K562 (cell line): ENCODE measurements at regions not wholly inside any gene's neighbourhood (a gene's known extent, or its start where the extent isn't known, plus 50 kb on each side); places are given as distances from the start of the nearest gene placed in this dataset.

Source experiments
- ATAC-seq: fragments of 200-7000 bp; cut with Tn5 transposase; 3 replicates; pipeline ENCODE4 v1.9.1; 2020; ENCODE audit warnings: moderate library complexity
- BruUV-seq: library from RNA; stranded (reverse); fragments of 400-500 nt; replicated peaks from 2 replicates; lab custom pipeline; 2021; lab: Mats Ljungman, UMichigan
- CTCF ChIA-PET: fragments of 300-600 bp; formaldehyde crosslinking; extraction: SDS; loops from one replicate; lab custom pipeline; 2021; ENCODE audit warnings: low intra/inter-chr PET ratio; lab: Yijun Ruan, JAX
- POLR2A ChIA-PET: fragments of 300-600, 350-650 bp; sonication (Branson Sonifier 250); formaldehyde crosslinking; extraction: SDS; loops from one replicate; lab custom pipeline; 2021; ENCODE audit warnings: antibody characterized with exemption, inconsistent platforms; lab: Yijun Ruan, JAX
- DNase-seq, 4 experiments: peaks; one replicate each; pipeline versions ENCODE4 v3.0.0 to v3.0.0-alpha.2; 2011 to 2018; ENCODE audit warnings: low spot score in 3 of 4, mixed read lengths in 3 of 4; ENCODE audit errors: extremely low read depth in 1 of 4
- FAIRE-seq: peaks from 2 replicates; lab custom pipeline; 2011; peaks lifted over from hg19 to GRCh38; lab: Jason Lieb, UNC
- H2AFZ ChIP-seq: 2 replicates; pipeline ENCODE4 v1.6.0; 2011; ENCODE audit warnings: low read depth, low read length, control low read depth, inconsistent platforms
- H3K27ac ChIP-seq: fragments of 200-600 bp; 3 replicates; pipeline ENCODE4 v1.8.0; 2011; ENCODE audit warnings: low read depth, mild to moderate bottlenecking, control low read depth, inconsistent platforms, low read length, moderate library complexity, mixed read lengths; ENCODE audit errors: extremely low read depth
- H3K27me3 ChIP-seq, 2 experiments: fragments of 300-600 bp in 1 of 2; 2 replicates in 1 of 2; 3 replicates in 1 of 2; pipeline versions ENCODE4 v1.6.0 to v1.8.0; 2011; ENCODE audit warnings: inconsistent platforms in 2 of 2, low read length in 2 of 2, mild to moderate bottlenecking in 1 of 2, mixed read lengths in 1 of 2, moderate library complexity in 1 of 2; ENCODE audit not compliant: control insufficient read depth in 2 of 2, insufficient read depth in 2 of 2
- H3K36me3 ChIP-seq: fragments of 300-600 bp; 3 replicates; pipeline ENCODE4 v1.8.0; 2011; ENCODE audit warnings: mild to moderate bottlenecking, low read length, inconsistent platforms; ENCODE audit not compliant: control insufficient read depth, insufficient read depth
- H3K4me1 ChIP-seq, 2 experiments: fragments of 200-600 bp in 1 of 2; replicated peaks in 1 of 2; 2 replicates in 1 of 2; 3 replicates in 1 of 2; pipeline versions ENCODE4 v1.5.1 to v1.8.0; 2011; ENCODE audit warnings: inconsistent platforms in 2 of 2, low read length in 2 of 2, mild to moderate bottlenecking in 1 of 2, mixed read lengths in 1 of 2, moderate library complexity in 1 of 2; ENCODE audit not compliant: control insufficient read depth in 2 of 2, insufficient read depth in 2 of 2
- H3K4me2 ChIP-seq: 2 replicates; pipeline ENCODE4 v1.6.1; 2011; ENCODE audit warnings: low read length, control low read depth, inconsistent platforms, mixed read lengths; ENCODE audit not compliant: insufficient read depth
- H3K4me3 ChIP-seq: fragments of 200-600 bp; sonication (generic), shearing (Covaris generic); 2 replicates; pipeline ENCODE4 v1.5.1; 2016; ENCODE audit warnings: control low read depth, inconsistent platforms
- H3K79me2 ChIP-seq: fragments of 200-600 bp; 3 replicates; pipeline ENCODE4 v1.8.0; 2011; ENCODE audit warnings: low read length, inconsistent platforms; ENCODE audit not compliant: control insufficient read depth, insufficient read depth
- H3K9ac ChIP-seq, 2 experiments: 2 replicates each; pipeline versions ENCODE4 v1.6.0 to v1.6.1; 2011; ENCODE audit warnings: low read depth in 2 of 2, low read length in 2 of 2, control low read depth in 1 of 2, inconsistent platforms in 1 of 2, mild to moderate bottlenecking in 1 of 2, mixed read lengths in 1 of 2; ENCODE audit not compliant: insufficient read depth in 1 of 2
- H3K9me1 ChIP-seq: one replicate; pipeline ENCODE4 v1.6.0; 2011; ENCODE audit warnings: inconsistent platforms, mild to moderate bottlenecking, low read length, moderate library complexity; ENCODE audit not compliant: control insufficient read depth, insufficient read depth
- H3K9me3 ChIP-seq: replicated peaks from 2 replicates; pipeline ENCODE4 v1.5.1; 2011; ENCODE audit warnings: low read depth, low read length, inconsistent platforms; ENCODE audit not compliant: control insufficient read depth, insufficient read depth
- H4K20me1 ChIP-seq: replicated peaks from 2 replicates; pipeline ENCODE4 v1.6.1; 2011; ENCODE audit warnings: low read length, inconsistent platforms, mixed read lengths; ENCODE audit not compliant: control insufficient read depth, insufficient read depth
- CBFA2T2 ChIP-seq: fragments of 450-650 bp; conservative IDR thresholded peaks from 2 replicates; pipeline ENCODE4 v1.6.1; 2017; ENCODE audit warnings: mild to moderate bottlenecking
- CBX3 ChIP-seq, 2 experiments: IDR thresholded peaks; 1 replicate in 1 of 2; 2 replicates in 1 of 2; pipeline ENCODE4 v1.6.1; 2012; ENCODE audit warnings: inconsistent platforms in 2 of 2, low read length in 2 of 2, borderline replicate concordance in 1 of 2, control low read depth in 1 of 2
- DIDO1 ChIP-seq: fragments of 450-650 bp; IDR thresholded peaks from 2 replicates; pipeline ENCODE4 v1.6.1; 2016; ENCODE audit warnings: low read depth, missing biosample characterization, missing genetic modification characterization
- FOXA1 ChIP-seq: fragments of 450-650 bp; IDR thresholded peaks from 2 replicates; pipeline ENCODE4 v1.6.1; 2016; ENCODE audit warnings: mild to moderate bottlenecking, borderline replicate concordance
- GABPB1 ChIP-seq: sonication (generic); formaldehyde crosslinking; IDR thresholded peaks from 2 replicates; pipeline ENCODE4 v1.8.0; 2022; ENCODE audit warnings: mild to moderate bottlenecking, missing genetic modification reagents
- GATA2 ChIP-seq: sonication (generic); formaldehyde crosslinking; IDR thresholded peaks from 2 replicates; pipeline ENCODE4 v1.4.0; 2020; ENCODE audit warnings: mild to moderate bottlenecking, missing genetic modification reagents
- HEY1 ChIP-seq: fragments of 250-450 bp; sonication (Bioruptor Pico); IDR thresholded peaks from 2 replicates; pipeline ENCODE4 v1.5.0; 2020; ENCODE audit warnings: mild to moderate bottlenecking, moderate library complexity, borderline replicate concordance
- HSF4 ChIP-seq: fragments of 250-450 bp; sonication (Bioruptor Pico); IDR thresholded peaks from 2 replicates; pipeline ENCODE4 v2.1.2; 2022; ENCODE audit warnings: mild to moderate bottlenecking, moderate library complexity, borderline replicate concordance
- JUN ChIP-seq, 2 experiments: sonication (generic) in 1 of 2; formaldehyde crosslinking in 1 of 2; IDR thresholded peaks; 2 replicates each; pipeline versions ENCODE4 v1.6.1 to v1.8.0; 2012 to 2022; ENCODE audit warnings: borderline replicate concordance in 2 of 2, mild to moderate bottlenecking in 2 of 2, improper control_type of control experiment in 1 of 2, low read depth in 1 of 2, low read length in 1 of 2, missing genetic modification reagents in 1 of 2
- NUFIP1 ChIP-seq: fragments of 450-650 bp; IDR thresholded peaks from 2 replicates; pipeline ENCODE4 v1.6.1; 2018; ENCODE audit not compliant: partially characterized antibody
- TBP ChIP-seq: optimal IDR thresholded peaks from 2 replicates; pipeline ENCODE3; 2011; ENCODE audit warnings: low read depth, low read length, improper control_type of control experiment
- TEAD1 ChIP-seq, 2 experiments: fragments of 450-650 bp in 1 of 2; sonication (generic) in 1 of 2; formaldehyde crosslinking; IDR thresholded peaks; 2 replicates each; pipeline versions ENCODE4 v1.4.0 to v1.8.0; 2020 to 2022; ENCODE audit warnings: mild to moderate bottlenecking in 2 of 2, missing genetic modification reagents in 1 of 2
- TSC22D4 ChIP-seq: fragments of 450-650 bp; IDR thresholded peaks from 2 replicates; pipeline ENCODE4 v1.6.1; 2016; ENCODE audit warnings: missing genetic modification characterization, missing biosample characterization, control low read depth
- ZBTB1 ChIP-seq: sonication (generic); formaldehyde crosslinking; IDR thresholded peaks from 2 replicates; pipeline ENCODE4 v1.8.1; 2023; ENCODE audit warnings: missing genetic modification reagents, low read depth, mild to moderate bottlenecking, borderline replicate concordance
- ZNF778 ChIP-seq: fragments of 450-650 bp; formaldehyde crosslinking; IDR thresholded peaks from 2 replicates; pipeline ENCODE4 v1.4.0; 2020; ENCODE audit warnings: mild to moderate bottlenecking, moderate library complexity
- WGBS: fragments of 100-300 bp; shearing (Covaris generic); methylation state at CpG from one replicate; pipeline ENCODE4 v1.1.6; 2016; ENCODE audit warnings: low coverage, mixed read lengths; ENCODE audit not compliant: insufficient coverage; ENCODE audit errors: missing lambda C conversion rate; 5-methylcytosine and 5-hydroxymethylcytosine counted together
- in situ Hi-C: fragments of 300-500 bp; cut with MboI; formaldehyde crosslinking; loops from 4 replicates; pipeline ENCODE4 v1.15.0; 2018; ENCODE audit warnings: inconsistent platforms, mixed read lengths
- intact Hi-C: fragments of 100-400 bp; cut with micrococcal nuclease; formaldehyde crosslinking; loops from 2 replicates; pipeline ENCODE4 v1.14.2; 2022
- TF ChIP-seq, protein P1 (sequence below): sonication (generic); formaldehyde crosslinking; IDR thresholded peaks from 2 replicates; pipeline ENCODE4 v1.8.0; 2022; ENCODE audit warnings: mild to moderate bottlenecking, missing genetic modification reagents
- TF ChIP-seq, protein P2 (sequence below): fragments of 450-650 bp; IDR thresholded peaks from 2 replicates; pipeline ENCODE4 v1.6.1; 2016; ENCODE audit warnings: mild to moderate bottlenecking

DNA sequence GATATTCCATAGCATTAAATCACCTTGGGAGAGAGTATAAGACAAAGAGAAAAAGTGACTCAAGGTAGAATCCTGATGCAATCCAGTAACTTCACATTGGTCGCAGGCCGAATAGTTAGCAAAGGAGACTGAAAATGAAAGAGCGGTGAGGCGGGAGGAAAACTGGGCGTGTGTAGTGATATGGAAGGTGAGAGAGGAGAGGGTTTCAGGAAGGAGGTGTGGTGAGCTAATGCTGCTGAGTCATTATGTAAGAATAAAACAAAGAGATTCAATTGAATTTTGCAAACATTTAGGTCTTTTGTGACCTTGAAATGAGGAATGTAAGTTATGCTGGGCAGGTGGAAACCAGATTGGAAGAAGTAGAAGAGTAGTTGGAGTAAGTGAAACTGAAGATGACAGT, 235.3 kb downstream of the C3orf38 start:
- 0% methylated on average over 5 of the region's 5 CpGs for WGBS
- Histone ChIP-seq H3K4me1 (no peaks in the 10 kb centered on the region), H3K9me1 (no peaks in the 10 kb centered on the region), H3K9ac (no peak overlapping the region), H3K9me3 (no peaks in the 10 kb centered on the region), H3K4me3 (no peak overlapping the region), H3K4me2 (no peak overlapping the region), H3K36me3 (no peaks in the 10 kb centered on the region), H4K20me1 (no peaks in the 10 kb centered on the region), H3K79me2 (no peaks in the 10 kb centered on the region), H3K27me3 (no peaks in the 10 kb centered on the region), H2AFZ (no peak overlapping the region), H3K27ac (no peak overlapping the region)
- ChIA-PET CTCF (no interaction called here), POLR2A (no interaction called here)
- intact Hi-C loops = no loop called here
- FAIRE-seq = no peak
- BruUV-seq = no TSS peak
- TF ChIP-seq NUFIP1 = no peak
- TF ChIP-seq HSF4 (CRISPR knock-in tag) = no peak
- TF ChIP-seq CBFA2T2 = no peak
- no peak for TF ChIP-seq HEY1 (CRISPR knock-in tag)
- no peak for TF ChIP-seq TBP
- TF ChIP-seq ZBTB1 (CRISPR knock-in tag) = no peak
- no peak for TF ChIP-seq FOXA1
- TF ChIP-seq TEAD1 (CRISPR knock-in tag; IDR thresholded peaks at IDR 0.05) = no peak
- TF ChIP-seq, protein P1, sequence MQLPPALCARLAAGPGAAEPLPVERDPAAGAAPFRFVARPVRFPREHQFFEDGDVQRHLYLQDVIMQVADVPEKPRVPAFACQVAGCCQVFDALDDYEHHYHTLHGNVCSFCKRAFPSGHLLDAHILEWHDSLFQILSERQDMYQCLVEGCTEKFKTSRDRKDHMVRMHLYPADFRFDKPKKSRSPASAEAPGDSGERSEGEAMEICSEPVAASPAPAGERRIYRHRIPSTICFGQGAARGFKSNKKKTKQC (CRISPR knock-in tag) = no peak
- no peak for TF ChIP-seq GABPB1 (CRISPR knock-in tag)
- TF ChIP-seq, protein P2, sequence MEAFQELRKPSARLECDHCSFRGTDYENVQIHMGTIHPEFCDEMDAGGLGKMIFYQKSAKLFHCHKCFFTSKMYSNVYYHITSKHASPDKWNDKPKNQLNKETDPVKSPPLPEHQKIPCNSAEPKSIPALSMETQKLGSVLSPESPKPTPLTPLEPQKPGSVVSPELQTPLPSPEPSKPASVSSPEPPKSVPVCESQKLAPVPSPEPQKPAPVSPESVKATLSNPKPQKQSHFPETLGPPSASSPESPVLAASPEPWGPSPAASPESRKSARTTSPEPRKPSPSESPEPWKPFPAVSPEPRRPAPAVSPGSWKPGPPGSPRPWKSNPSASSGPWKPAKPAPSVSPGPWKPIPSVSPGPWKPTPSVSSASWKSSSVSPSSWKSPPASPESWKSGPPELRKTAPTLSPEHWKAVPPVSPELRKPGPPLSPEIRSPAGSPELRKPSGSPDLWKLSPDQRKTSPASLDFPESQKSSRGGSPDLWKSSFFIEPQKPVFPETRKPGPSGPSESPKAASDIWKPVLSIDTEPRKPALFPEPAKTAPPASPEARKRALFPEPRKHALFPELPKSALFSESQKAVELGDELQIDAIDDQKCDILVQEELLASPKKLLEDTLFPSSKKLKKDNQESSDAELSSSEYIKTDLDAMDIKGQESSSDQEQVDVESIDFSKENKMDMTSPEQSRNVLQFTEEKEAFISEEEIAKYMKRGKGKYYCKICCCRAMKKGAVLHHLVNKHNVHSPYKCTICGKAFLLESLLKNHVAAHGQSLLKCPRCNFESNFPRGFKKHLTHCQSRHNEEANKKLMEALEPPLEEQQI = no peak
- TF ChIP-seq GATA2 = no peak
- TF ChIP-seq JUN (IDR thresholded peaks at IDR 0.05; ENCODE audit: borderline replicate concordance, low read depth, low read length) = no peak
- no peak for TF ChIP-seq JUN (CRISPR knock-in tag; IDR thresholded peaks at IDR 0.05; ENCODE audit: borderline replicate concordance)
- no peak for TF ChIP-seq TSC22D4 (tag)
- no peak for TF ChIP-seq ZNF778 (CRISPR knock-in tag)
- TF ChIP-seq CBX3 (IDR thresholded peaks at IDR 0.05; ENCODE audit: borderline replicate concordance in 1 of 2, low read length in 2 of 2) = no peak
- no peak for TF ChIP-seq DIDO1
- ATAC-seq = no peak
- in situ Hi-C loops = no loop called here
- DNase-seq = no peak
